ENCODE measurements at regions not wholly inside any gene's neighbourhood (a gene's known extent, or its start where the extent isn't known, plus 50 kb on each side); places are given as distances from the start of the nearest gene placed in this dataset.

GRCh38 chr5:102130890-102131289 is 165.2 kb downstream of the SLCO4C1 start:
- Histone ChIP-seq H3K4me3 (no peak overlapping the region), H3K36me3 (no peaks in the 10 kb centered on the region), H3K4me1 (no peaks in the 10 kb centered on the region), H3K27me3 (no peaks in the 10 kb centered on the region), H3K9me3 (no peaks in the 10 kb centered on the region), H3K27ac (no peak overlapping the region)
- no peak for TF ChIP-seq CTCF (IDR thresholded peaks at IDR 0.05)
- TF ChIP-seq POLR2A (IDR thresholded peaks at IDR 0.05) = no peak
- TF ChIP-seq EP300 (IDR thresholded peaks at IDR 0.05) = no peak
- no peak for DNase-seq (ENCODE audit: low spot score in 2 of 2)
- 95 to 96% methylated on average over 3 of the region's 3 CpGs for WGBS, 2 donors

GRCh38 chr5:102130386-102130785 is 165.7 kb downstream of the SLCO4C1 start:
- WGBS, 2 donors = 91 to 92% methylated on average over 5 of the region's 5 CpGs
- no peaks in the 10 kb centered on the region for H3K27me3 ChIP-seq
- DNase-seq (ENCODE audit: low spot score in 2 of 2) = no peak

GRCh38 chr5:102119252-102119651 is 176.8 kb downstream of the SLCO4C1 start:
- Histone ChIP-seq H3K9me3 (no peaks in the 10 kb centered on the region), H3K27me3 (no peaks in the 10 kb centered on the region), H3K4me3 (no peak overlapping the region), H3K4me1 (no peaks in the 10 kb centered on the region), H3K27ac (no peak overlapping the region), H3K36me3 (no peaks in the 10 kb centered on the region)
- 54 to 65% methylated on average over 3 of the region's 3 CpGs for WGBS, 2 donors
- DNase-seq (ENCODE audit: low spot score in 2 of 2) = no peak
- TF ChIP-seq CTCF (IDR thresholded peaks at IDR 0.05) (no peak), POLR2A (IDR thresholded peaks at IDR 0.05) (no peak), EP300 (IDR thresholded peaks at IDR 0.05) (no peak)

More at GRCh38 chr5:102130386-102130785, 165.7 kb downstream of the SLCO4C1 start:
- Histone ChIP-seq H3K27ac (no peak overlapping the region), H3K9me3 (no peaks in the 10 kb centered on the region), H3K4me3 (no peak overlapping the region), H3K36me3 (no peaks in the 10 kb centered on the region), H3K4me1 (no peaks in the 10 kb centered on the region)
- no peak for TF ChIP-seq POLR2A (IDR thresholded peaks at IDR 0.05)
- no peak for TF ChIP-seq EP300 (IDR thresholded peaks at IDR 0.05)
- no peak for TF ChIP-seq CTCF (IDR thresholded peaks at IDR 0.05)

- Histone ChIP-seq H3K27ac (no peak overlapping the region), H3K36me3 (no peaks in the 10 kb centered on the region), H3K9me3 (no peaks in the 10 kb centered on the region), H3K4me3 (no peak overlapping the region), H3K27me3 (no peaks in the 10 kb centered on the region), H3K4me1 (no peaks in the 10 kb centered on the region)
- DNase-seq (ENCODE audit: low spot score in 2 of 2) = no peak
- 87 to 92% methylated on average over 1 of the region's 1 CpG for WGBS, 2 donors
- TF ChIP-seq POLR2A (IDR thresholded peaks at IDR 0.05) = no peak
- no peak for TF ChIP-seq CTCF (IDR thresholded peaks at IDR 0.05)
- TF ChIP-seq EP300 (IDR thresholded peaks at IDR 0.05) = no peak
These were observed 180.3 kb downstream of the SLCO4C1 start for GRCh38 chr5:102115736-102116135.

GRCh38 chr5:102114525-102115069 is 181.5 kb downstream of the SLCO4C1 start:
- Histone ChIP-seq H3K27ac (no peak overlapping the region), H3K27me3 (no peaks in the 10 kb centered on the region), H3K9me3 (no peaks in the 10 kb centered on the region), H3K4me3 (no peak overlapping the region), H3K4me1 (no peaks in the 10 kb centered on the region), H3K36me3 (no peaks in the 10 kb centered on the region)
- WGBS, 2 donors = 84 to 89% methylated on average over 9 of the region's 9 CpGs
- no peak for DNase-seq (ENCODE audit: low spot score in 2 of 2)
- TF ChIP-seq CTCF (IDR thresholded peaks at IDR 0.05) (no peak), POLR2A (IDR thresholded peaks at IDR 0.05) (no peak), EP300 (IDR thresholded peaks at IDR 0.05) (no peak)
